Activated CD4-positive, alpha-beta T cell treated with anti-CD3 and anti-CD28 coated beads, Interleukin-10, Interleukin-2, amounts not matched to agents 100 ng/mL and 50 ng/mL, durations not matched to agents 16 hours and 8 hours (primary cell): ENCODE measurements at regions not wholly inside any gene's neighbourhood (a gene's known extent, or its start where the extent isn't known, plus 50 kb on each side); places are given as distances from the start of the nearest gene placed in this dataset.

ENCODE experiments used
- DNase-seq: peaks from one replicate; pipeline ENCODE4 v3.0.0-alpha.2; 2020

GRCh38 chr5:29780401-29780800, 1413.1 kb upstream of the CDH6 start:
- DNase-seq = no peak

- no peak for DNase-seq
Measured at GRCh38 chr5:29779141-29779540, 1414.3 kb upstream of the CDH6 start.

GRCh38 chr5:29777373-29777772, 1416.1 kb upstream of the CDH6 start:
- no peak for DNase-seq

GRCh38 chr5:29770936-29771335, 1422.5 kb upstream of the CDH6 start:
- DNase-seq = no peak

- DNase-seq = no peak
Measured at GRCh38 chr5:29769474-29769873, 1424.0 kb upstream of the CDH6 start.

- DNase-seq = no peak
Measured at GRCh38 chr5:29758986-29759421, 1434.5 kb upstream of the CDH6 start.

GRCh38 chr5:29750453-29750852, 1443.0 kb upstream of the CDH6 start:
- no peak for DNase-seq

GRCh38 chr5:29744618-29745017, 1448.9 kb upstream of the CDH6 start:
- DNase-seq = no peak

GRCh38 chr5:29720954-29721353, 1472.5 kb upstream of the CDH6 start:
- no peak for DNase-seq

GRCh38 chr5:29719171-29719570, 1474.3 kb upstream of the CDH6 start:
- no peak for DNase-seq

GRCh38 chr5:29715167-29715566, 1478.3 kb upstream of the CDH6 start:
- no peak for DNase-seq

GRCh38 chr5:29702875-29703274, 1490.6 kb upstream of the CDH6 start:
- no peak for DNase-seq

- DNase-seq = no peak
Measured at GRCh38 chr5:29701600-29701999, 1491.9 kb upstream of the CDH6 start.

- DNase-seq = no peak
Measured at GRCh38 chr5:29697785-29698414, 1495.6 kb upstream of the CDH6 start.

GRCh38 chr5:29697278-29697677, 1496.2 kb upstream of the CDH6 start:
- DNase-seq = no peak

GRCh38 chr5:29672678-29673077, 1520.8 kb upstream of the CDH6 start:
- DNase-seq = no peak

GRCh38 chr5:29662876-29663275, 1530.6 kb upstream of the CDH6 start:
- DNase-seq = no peak

- DNase-seq = no peak
Measured at GRCh38 chr5:29654954-29655353, 1538.5 kb upstream of the CDH6 start.

- no peak for DNase-seq
Measured at GRCh38 chr5:29649321-29649720, 1544.2 kb upstream of the CDH6 start.

- no peak for DNase-seq
Measured at GRCh38 chr5:29642601-29643000, 1550.9 kb upstream of the CDH6 start.

- no peak for DNase-seq
Measured at GRCh38 chr5:29614206-29614605, 1579.3 kb upstream of the CDH6 start.

GRCh38 chr5:29588236-29588635, 1605.2 kb upstream of the CDH6 start:
- DNase-seq = no peak

GRCh38 chr5:29587832-29588231, 1605.7 kb upstream of the CDH6 start:
- DNase-seq = no peak

- DNase-seq = no peak
Measured at GRCh38 chr5:29568028-29568427, 1625.5 kb upstream of the CDH6 start.

GRCh38 chr5:29561564-29561963, 1631.9 kb upstream of the CDH6 start:
- no peak for DNase-seq

GRCh38 chr5:29550523-29550922, 1643.0 kb upstream of the CDH6 start:
- DNase-seq = no peak
